Activated T-cell treated with anti-CD3 and anti-CD28 coated beads, Interleukin-2, amount 50 U/mL, for 4 hours (primary cell): ENCODE measurements at regions not wholly inside any gene's neighbourhood (a gene's known extent, or its start where the extent isn't known, plus 50 kb on each side); places are given as distances from the start of the nearest gene placed in this dataset.

Experiments
- ATAC-seq, 2 donors: fragments of 200-7000 bp; cut with Tn5 transposase; one replicate each; pipeline ENCODE4 v1.10.0; 2021
- DNase-seq: peaks from one replicate; pipeline ENCODE4 v3.0.0-alpha.2; 2020
- H3K27me3 Mint-ChIP-seq: one replicate; pipeline ENCODE4 v1.8.0; 2021; ENCODE audit warnings: low read depth, mixed read lengths
- H3K36me3 Mint-ChIP-seq: one replicate; pipeline ENCODE4 v1.8.0; 2022; ENCODE audit warnings: mixed read lengths; ENCODE audit not compliant: insufficient read depth
- H3K4me1 Mint-ChIP-seq: one replicate; pipeline ENCODE4 v1.8.0; 2021; ENCODE audit warnings: low read depth, mixed read lengths
- H3K4me3 Mint-ChIP-seq: one replicate; pipeline ENCODE4 v1.8.0; 2021; ENCODE audit warnings: mild to moderate bottlenecking, moderate library complexity, mixed read lengths
- H3K9me3 Mint-ChIP-seq: one replicate; pipeline ENCODE4 v1.8.0; 2021; ENCODE audit warnings: mixed read lengths

GRCh38 chr14:71481021-71481654 is 451.1 kb upstream of the RGS6 start:
- no peaks in the 10 kb centered on the region for H3K27me3 Mint-ChIP-seq
- no peak for ATAC-seq
- peaks cover 18% of the 10 kb centered on the region for H3K4me1 Mint-ChIP-seq
- DNase-seq: no peak
- no peak overlapping the region for H3K4me3 Mint-ChIP-seq
- H3K36me3 Mint-ChIP-seq: peaks cover 23% of the 10 kb centered on the region
- no peaks in the 10 kb centered on the region for H3K9me3 Mint-ChIP-seq

- Mint-ChIP-seq H3K4me1 (peaks cover 22% of the 10 kb centered on the region), H3K36me3 (peaks cover 28% of the 10 kb centered on the region), H3K9me3 (no peaks in the 10 kb centered on the region), H3K27me3 (no peaks in the 10 kb centered on the region), H3K4me3 (no peak overlapping the region)
- ATAC-seq: no peak
- DNase-seq: no peak
These were observed 449.6 kb upstream of the RGS6 start for GRCh38 chr14:71482671-71483070.

- H3K27me3 Mint-ChIP-seq: no peaks in the 10 kb centered on the region
- ATAC-seq (no peak), DNase-seq (no peak)
- no peaks in the 10 kb centered on the region for H3K9me3 Mint-ChIP-seq
- H3K4me3 Mint-ChIP-seq: no peak overlapping the region
- H3K4me1 Mint-ChIP-seq: peaks cover 20% of the 10 kb centered on the region
- H3K36me3 Mint-ChIP-seq: peaks cover 29% of the 10 kb centered on the region
These were observed 449.1 kb upstream of the RGS6 start for GRCh38 chr14:71483154-71483553.

- Mint-ChIP-seq H3K27me3 (no peaks in the 10 kb centered on the region), H3K36me3 (peaks cover 29% of the 10 kb centered on the region), H3K4me3 (no peak overlapping the region), H3K9me3 (no peaks in the 10 kb centered on the region), H3K4me1 (peaks cover 12% of the 10 kb centered on the region)
- DNase-seq: no peak
- no peak for ATAC-seq
These were observed 446.4 kb upstream of the RGS6 start for GRCh38 chr14:71485833-71486232.

- ATAC-seq (no peak), DNase-seq (no peak)
- Mint-ChIP-seq H3K9me3 (no peaks in the 10 kb centered on the region), H3K27me3 (no peaks in the 10 kb centered on the region), H3K4me1 (peaks cover 15% of the 10 kb centered on the region), H3K36me3 (peaks cover 31% of the 10 kb centered on the region), H3K4me3 (no peak overlapping the region)
These were observed 445.9 kb upstream of the RGS6 start for GRCh38 chr14:71486279-71486678.

- Mint-ChIP-seq H3K4me3 (no peak overlapping the region), H3K36me3 (peaks cover 25% of the 10 kb centered on the region), H3K27me3 (no peaks in the 10 kb centered on the region), H3K4me1 (peaks cover 17% of the 10 kb centered on the region), H3K9me3 (no peaks in the 10 kb centered on the region)
- DNase-seq (no peak), ATAC-seq (no peak)
These were observed 444.8 kb upstream of the RGS6 start for GRCh38 chr14:71487449-71487848.

- no peaks in the 10 kb centered on the region for H3K9me3 Mint-ChIP-seq
- H3K4me3 Mint-ChIP-seq: no peak overlapping the region
- no peaks in the 10 kb centered on the region for H3K27me3 Mint-ChIP-seq
- peaks cover 17% of the 10 kb centered on the region for H3K4me1 Mint-ChIP-seq
- ATAC-seq (peak in 1 of 2 donors; percentile 48), DNase-seq (no peak)
- H3K36me3 Mint-ChIP-seq: peaks cover 20% of the 10 kb centered on the region
These were observed 444.3 kb upstream of the RGS6 start for GRCh38 chr14:71487941-71488340.

- Mint-ChIP-seq H3K9me3 (no peaks in the 10 kb centered on the region), H3K4me3 (no peak overlapping the region), H3K4me1 (peaks cover 17% of the 10 kb centered on the region), H3K27me3 (no peaks in the 10 kb centered on the region), H3K36me3 (peaks cover 17% of the 10 kb centered on the region)
- DNase-seq: no peak
- ATAC-seq: no peak
These were observed 443.5 kb upstream of the RGS6 start for GRCh38 chr14:71488703-71489191.

GRCh38 chr14:71489742-71490141 is 442.5 kb upstream of the RGS6 start:
- H3K36me3 Mint-ChIP-seq: peaks cover 14% of the 10 kb centered on the region
- no peak for ATAC-seq

GRCh38 chr14:71491931-71492330 is 440.3 kb upstream of the RGS6 start:
- no peak overlapping the region for H3K4me3 Mint-ChIP-seq
- no peaks in the 10 kb centered on the region for H3K9me3 Mint-ChIP-seq
- ATAC-seq (no peak), DNase-seq (no peak)
- peaks cover 12% of the 10 kb centered on the region for H3K36me3 Mint-ChIP-seq
- peaks cover 15% of the 10 kb centered on the region for H3K4me1 Mint-ChIP-seq
- H3K27me3 Mint-ChIP-seq: no peaks in the 10 kb centered on the region

More at GRCh38 chr14:71489742-71490141, 442.5 kb upstream of the RGS6 start:
- H3K27me3 Mint-ChIP-seq: no peaks in the 10 kb centered on the region
- H3K4me3 Mint-ChIP-seq: no peak overlapping the region
- H3K4me1 Mint-ChIP-seq: peaks cover 17% of the 10 kb centered on the region
- H3K9me3 Mint-ChIP-seq: no peaks in the 10 kb centered on the region
- no peak for DNase-seq

- Mint-ChIP-seq H3K4me1 (peaks cover 13% of the 10 kb centered on the region), H3K36me3 (peaks cover 9% of the 10 kb centered on the region), H3K27me3 (no peaks in the 10 kb centered on the region), H3K9me3 (no peaks in the 10 kb centered on the region), H3K4me3 (no peak overlapping the region)
- ATAC-seq: no peak
- no peak for DNase-seq
These were observed 439.9 kb upstream of the RGS6 start for GRCh38 chr14:71492346-71492745.

- Mint-ChIP-seq H3K9me3 (no peaks in the 10 kb centered on the region), H3K4me1 (peaks cover 16% of the 10 kb centered on the region), H3K27me3 (no peaks in the 10 kb centered on the region), H3K4me3 (no peak overlapping the region), H3K36me3 (peaks cover 5% of the 10 kb centered on the region)
- ATAC-seq (peak; percentile 82 to 84), DNase-seq (no peak)
These were observed 434.6 kb upstream of the RGS6 start for GRCh38 chr14:71497645-71498086.

- H3K36me3 Mint-ChIP-seq: peaks cover 5% of the 10 kb centered on the region
- peak in 1 of 2 donors; percentile 41 for ATAC-seq
- H3K4me3 Mint-ChIP-seq: no peak overlapping the region
These were observed 434.0 kb upstream of the RGS6 start for GRCh38 chr14:71498212-71498611.

GRCh38 chr14:71499018-71499417 is 433.2 kb upstream of the RGS6 start:
- DNase-seq: no peak
- Mint-ChIP-seq H3K4me3 (no peak overlapping the region), H3K4me1 (peaks cover 16% of the 10 kb centered on the region), H3K36me3 (peaks cover 5% of the 10 kb centered on the region), H3K9me3 (no peaks in the 10 kb centered on the region), H3K27me3 (no peaks in the 10 kb centered on the region)
- ATAC-seq: no peak

More at GRCh38 chr14:71498212-71498611, 434.0 kb upstream of the RGS6 start:
- peaks cover 16% of the 10 kb centered on the region for H3K4me1 Mint-ChIP-seq
- no peaks in the 10 kb centered on the region for H3K9me3 Mint-ChIP-seq
- no peaks in the 10 kb centered on the region for H3K27me3 Mint-ChIP-seq
- DNase-seq: no peak

- H3K36me3 Mint-ChIP-seq: peaks cover 10% of the 10 kb centered on the region
- no peaks in the 10 kb centered on the region for H3K27me3 Mint-ChIP-seq
- H3K9me3 Mint-ChIP-seq: no peaks in the 10 kb centered on the region
- no peak for ATAC-seq
- peaks cover 4% of the 10 kb centered on the region for H3K4me1 Mint-ChIP-seq
- no peak overlapping the region for H3K4me3 Mint-ChIP-seq
- DNase-seq: no peak
These were observed 424.5 kb upstream of the RGS6 start for GRCh38 chr14:71507681-71508080.
